Glutamatergic neuron (in vitro differentiated cells): ENCODE measurements at regions not wholly inside any gene's neighbourhood (a gene's known extent, or its start where the extent isn't known, plus 50 kb on each side); places are given as distances from the start of the nearest gene placed in this dataset.

Experiments
- DNase-seq: peaks from one replicate; pipeline ENCODE4 v3.0.0; 2022
- H3K27ac Mint-ChIP-seq: one replicate; pipeline ENCODE4 v1.8.0; 2020; ENCODE audit warnings: mild to moderate bottlenecking, mixed read lengths, inconsistent platforms; ENCODE audit not compliant: unreplicated experiment
- H3K27me3 Mint-ChIP-seq: one replicate; pipeline ENCODE4 v1.8.0; 2020; ENCODE audit warnings: mild to moderate bottlenecking, moderate library complexity, mixed read lengths, inconsistent platforms; ENCODE audit not compliant: unreplicated experiment
- H3K36me3 Mint-ChIP-seq: one replicate; pipeline ENCODE4 v1.8.0; 2020; ENCODE audit warnings: mild to moderate bottlenecking, mixed read lengths, inconsistent platforms; ENCODE audit not compliant: unreplicated experiment
- H3K4me1 Mint-ChIP-seq: one replicate; pipeline ENCODE4 v1.8.0; 2020; ENCODE audit warnings: mild to moderate bottlenecking, low read depth, mixed read lengths, inconsistent platforms; ENCODE audit not compliant: unreplicated experiment
- H3K4me3 Mint-ChIP-seq: one replicate; pipeline ENCODE4 v1.8.0; 2020; ENCODE audit warnings: mild to moderate bottlenecking, mixed read lengths, inconsistent platforms; ENCODE audit not compliant: unreplicated experiment
- H3K9me3 Mint-ChIP-seq: one replicate; pipeline ENCODE4 v1.8.0; 2020; ENCODE audit warnings: mild to moderate bottlenecking, moderate library complexity, mixed read lengths, inconsistent platforms; ENCODE audit not compliant: unreplicated experiment
- CTCF ChIP-seq: fragments of 200-600 bp; sonication (generic); IDR thresholded peaks from one replicate; pipeline ENCODE4 v1.5.0; 2021; ENCODE audit not compliant: partially characterized antibody, unreplicated experiment

- TF ChIP-seq CTCF: no peak
- Mint-ChIP-seq H3K9me3 (no peaks in the 10 kb centered on the region), H3K27me3 (no peaks in the 10 kb centered on the region), H3K36me3 (no peaks in the 10 kb centered on the region), H3K4me3 (no peak overlapping the region), H3K27ac (no peak overlapping the region), H3K4me1 (peaks cover 2% of the 10 kb centered on the region)
- DNase-seq: no peak
These were observed 417.5 kb upstream of the TBX3 start for GRCh38 chr12:115101520-115101919.

DNA sequence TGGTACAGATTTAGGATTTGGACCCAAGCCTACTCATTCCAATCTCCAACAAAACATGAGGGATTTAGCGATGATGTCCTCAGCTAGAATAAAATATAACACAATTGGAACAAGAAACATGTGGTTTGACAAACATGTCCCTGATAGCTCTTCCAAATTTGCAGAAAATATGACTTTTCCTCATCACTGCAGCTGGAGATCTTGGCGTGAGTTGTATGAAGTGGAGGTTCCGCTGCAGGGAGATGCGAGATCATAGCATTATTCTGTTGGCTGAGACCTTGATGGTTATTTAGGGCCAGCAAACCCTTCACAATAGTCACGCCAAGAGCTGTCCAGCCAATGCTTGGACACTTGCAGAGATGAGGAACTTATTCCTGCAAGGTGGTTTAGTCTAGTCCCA is 413.4 kb upstream of the TBX3 start:
- H3K4me1 Mint-ChIP-seq: peaks cover 2% of the 10 kb centered on the region
- TF ChIP-seq CTCF: no peak
- no peaks in the 10 kb centered on the region for H3K9me3 Mint-ChIP-seq
- no peak overlapping the region for H3K27ac Mint-ChIP-seq
- no peaks in the 10 kb centered on the region for H3K27me3 Mint-ChIP-seq
- no peak overlapping the region for H3K4me3 Mint-ChIP-seq
- no peaks in the 10 kb centered on the region for H3K36me3 Mint-ChIP-seq
- DNase-seq: no peak

DNA sequence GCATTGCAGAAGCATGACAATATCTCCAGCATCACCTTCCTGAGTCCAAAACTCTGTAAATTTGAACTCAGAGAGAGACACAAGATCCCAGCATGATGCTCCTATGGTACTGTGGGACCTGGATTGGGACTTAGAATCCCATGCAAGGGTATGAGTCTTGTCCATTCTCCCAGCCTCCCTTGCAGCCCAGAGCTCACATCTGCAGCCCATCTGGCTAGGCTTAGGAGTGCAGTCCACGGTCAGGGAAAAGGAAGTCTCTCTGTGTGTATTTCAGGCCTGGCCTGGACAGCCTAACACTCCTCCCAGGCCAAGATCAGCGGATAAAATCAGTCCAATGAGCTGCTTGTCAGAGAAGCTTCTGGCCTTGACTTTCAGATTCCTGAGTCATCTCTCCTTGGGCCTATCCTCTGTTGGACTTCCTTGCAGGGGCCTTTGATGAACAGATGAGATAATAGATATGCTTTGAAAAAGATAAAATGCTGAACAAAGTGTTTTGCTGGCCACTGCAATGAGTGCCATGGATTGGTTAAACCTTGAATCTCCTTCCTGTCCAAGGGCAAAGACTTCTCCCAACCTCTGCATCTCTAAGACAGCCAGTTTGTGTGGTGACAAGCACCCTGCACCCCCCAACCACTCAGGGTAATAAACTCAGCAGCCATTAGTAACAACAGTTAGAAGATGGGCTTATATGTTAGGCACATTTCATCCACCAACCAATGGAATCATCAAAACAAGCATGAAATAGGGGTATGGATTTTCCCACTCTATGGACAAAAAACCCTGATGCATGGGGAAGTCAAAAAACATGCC is 412.8 kb upstream of the TBX3 start:
- no peaks in the 10 kb centered on the region for H3K27me3 Mint-ChIP-seq
- no peaks in the 10 kb centered on the region for H3K9me3 Mint-ChIP-seq
- no peaks in the 10 kb centered on the region for H3K36me3 Mint-ChIP-seq
- TF ChIP-seq CTCF: no peak
- H3K27ac Mint-ChIP-seq: no peak overlapping the region
- no peaks in the 10 kb centered on the region for H3K4me1 Mint-ChIP-seq
- DNase-seq: no peak
- H3K4me3 Mint-ChIP-seq: no peak overlapping the region

DNA sequence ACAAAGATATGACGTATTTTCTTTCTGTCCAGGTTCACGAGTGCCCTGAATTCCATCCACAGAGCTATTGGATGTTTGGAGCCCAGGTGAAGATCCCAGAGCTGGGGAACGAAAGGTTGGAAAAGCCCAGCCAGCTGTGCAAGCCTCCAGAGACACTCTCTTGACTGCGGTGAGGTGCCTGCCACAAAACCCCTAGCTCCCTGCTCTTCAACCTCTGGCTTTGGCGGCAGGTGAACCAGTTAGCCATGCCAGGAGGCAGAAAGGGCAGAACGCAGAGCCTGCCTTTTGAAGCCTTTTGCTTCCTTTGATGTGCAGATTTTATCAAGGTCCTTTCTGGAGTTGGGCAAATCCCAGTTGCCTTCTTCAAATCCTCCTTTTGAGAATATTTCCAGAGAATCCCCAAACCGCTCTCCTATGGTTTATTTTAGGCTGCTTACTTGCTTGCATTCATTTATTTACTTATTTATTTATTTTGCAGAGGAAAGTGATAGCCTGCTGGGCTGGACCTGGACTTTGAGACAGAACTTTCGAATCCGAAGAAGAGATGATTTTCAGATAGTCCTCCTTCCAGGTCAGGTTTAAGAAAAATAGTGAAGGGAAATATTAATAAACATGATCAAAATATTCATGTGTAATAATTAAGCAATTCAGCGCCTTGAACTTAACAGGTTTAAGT is 411.2 kb upstream of the TBX3 start:
- no peaks in the 10 kb centered on the region for H3K27me3 Mint-ChIP-seq
- no peak for DNase-seq
- H3K27ac Mint-ChIP-seq: no peak overlapping the region
- no peaks in the 10 kb centered on the region for H3K4me1 Mint-ChIP-seq
- no peaks in the 10 kb centered on the region for H3K36me3 Mint-ChIP-seq
- no peak overlapping the region for H3K4me3 Mint-ChIP-seq
- no peaks in the 10 kb centered on the region for H3K9me3 Mint-ChIP-seq
- no peak for TF ChIP-seq CTCF
